HG03135 (cell line): ENCODE measurements at regions not wholly inside any gene's neighbourhood (a gene's known extent, or its start where the extent isn't known, plus 50 kb on each side); places are given as distances from the start of the nearest gene placed in this dataset.

Experiments
- ATAC-seq: cut with Tn5 transposase; IDR thresholded peaks from one replicate; pipeline ENCODE4 v1.9.1; 2021; ENCODE audit warnings: mild to moderate bottlenecking, moderate library complexity; ENCODE audit not compliant: unreplicated experiment

DNA sequence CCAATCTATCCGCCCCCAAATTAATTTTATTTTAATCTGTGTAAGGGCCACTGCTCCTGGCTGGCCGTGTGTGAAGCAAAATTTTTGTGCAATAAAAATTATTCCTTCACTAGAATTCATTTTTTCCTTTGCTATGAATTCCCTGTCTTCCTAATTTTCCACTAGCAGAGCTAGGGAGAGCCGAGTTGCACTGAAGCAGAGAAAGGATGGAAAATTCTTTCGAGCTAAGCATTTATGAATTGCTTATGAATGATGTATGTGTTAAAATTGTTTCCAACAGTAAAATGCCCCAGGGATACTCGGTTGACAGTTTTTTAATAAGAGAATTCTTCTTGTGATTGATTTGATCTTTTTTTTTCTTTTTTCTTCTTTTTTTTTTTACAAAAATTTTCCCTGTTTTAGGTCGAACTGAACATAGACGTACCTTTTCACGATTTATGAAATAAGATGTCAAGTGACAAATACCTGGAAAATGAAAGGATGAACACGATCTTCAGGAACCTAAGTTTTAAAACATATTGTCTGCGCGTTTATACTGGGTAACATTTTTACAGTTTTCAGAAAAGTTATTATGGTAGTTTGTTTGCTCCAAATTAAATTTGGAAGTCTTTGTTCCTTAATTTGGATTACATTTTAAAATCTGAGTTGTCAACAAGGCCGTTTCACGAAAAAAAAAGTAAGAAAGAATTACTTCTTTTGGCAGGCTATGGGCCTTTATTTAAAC lies 288.8 kb upstream of the NFE2L3 start:
- no peak for ATAC-seq

DNA sequence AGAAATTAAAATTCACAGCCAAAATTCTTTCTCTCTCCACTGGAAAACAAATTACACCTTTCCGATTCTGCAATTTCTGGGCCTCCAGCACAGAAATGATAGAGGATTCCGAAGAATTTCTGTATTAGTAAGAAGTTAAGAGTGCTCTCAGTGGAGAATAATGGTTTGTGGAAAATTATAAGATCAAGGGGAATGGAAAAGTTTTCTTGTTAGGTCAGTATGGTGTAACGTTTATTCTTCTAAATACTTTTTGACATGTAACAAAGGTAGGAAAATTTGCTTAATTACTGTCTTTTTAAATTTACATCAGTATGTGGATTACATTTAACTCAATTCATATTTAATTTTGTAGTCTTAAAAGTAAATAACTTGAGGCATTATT lies 288.3 kb upstream of the NFE2L3 start:
- ATAC-seq = no peak

DNA sequence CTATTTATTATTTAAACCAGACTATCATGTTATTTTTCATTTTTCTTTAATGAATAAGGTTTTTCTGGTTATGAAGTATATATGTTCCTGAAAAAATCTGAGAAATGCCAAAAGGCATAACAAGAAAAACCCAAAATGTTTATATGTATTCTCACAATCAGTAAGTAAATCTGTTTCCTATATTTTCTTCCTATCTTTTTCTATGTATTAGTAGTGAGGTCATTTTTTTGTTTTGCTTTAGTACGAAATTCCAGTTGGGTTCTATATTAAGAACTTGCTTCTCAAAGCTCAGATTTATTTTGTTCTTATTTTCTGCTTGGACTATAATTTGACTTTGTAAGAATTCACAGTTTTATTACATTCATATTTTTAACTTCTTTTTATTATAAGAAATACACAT lies 287.5 kb upstream of the NFE2L3 start:
- no peak for ATAC-seq

DNA sequence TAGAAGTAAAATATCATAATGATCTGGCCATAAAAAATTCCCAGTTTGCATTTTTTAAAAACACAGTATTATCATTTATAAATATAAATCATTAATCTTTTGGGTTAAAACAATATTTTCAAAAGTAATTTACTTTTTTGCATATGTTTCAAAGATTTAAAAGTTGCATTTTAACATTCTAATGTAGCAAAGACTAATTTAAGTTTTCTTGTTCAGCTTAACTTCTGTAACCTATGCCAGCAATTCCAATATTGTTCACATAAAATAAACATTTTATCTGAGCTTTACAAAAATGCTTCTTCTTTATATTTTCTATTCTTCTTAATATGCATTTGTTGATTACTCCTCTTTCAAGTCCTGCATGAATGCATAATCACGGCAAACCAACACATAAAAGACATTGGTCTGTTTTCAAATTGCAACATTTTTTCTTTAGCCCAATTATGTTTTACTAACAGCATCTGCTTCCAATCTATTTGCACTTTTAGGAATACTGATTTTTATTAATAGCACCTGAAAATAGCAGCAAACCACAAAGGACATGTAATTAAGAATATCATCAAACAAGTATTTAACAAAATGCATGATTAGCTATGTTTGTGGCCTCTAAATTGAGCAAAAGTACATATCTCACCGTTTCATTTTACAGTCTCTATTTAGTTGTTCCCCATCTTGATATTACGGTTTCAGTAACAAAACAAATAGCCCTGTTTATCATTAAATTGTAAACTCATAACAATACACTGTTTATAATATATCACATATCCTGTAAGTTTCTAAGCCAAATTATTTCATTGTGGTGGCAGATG lies 286.9 kb upstream of the NFE2L3 start:
- no peak for ATAC-seq

DNA sequence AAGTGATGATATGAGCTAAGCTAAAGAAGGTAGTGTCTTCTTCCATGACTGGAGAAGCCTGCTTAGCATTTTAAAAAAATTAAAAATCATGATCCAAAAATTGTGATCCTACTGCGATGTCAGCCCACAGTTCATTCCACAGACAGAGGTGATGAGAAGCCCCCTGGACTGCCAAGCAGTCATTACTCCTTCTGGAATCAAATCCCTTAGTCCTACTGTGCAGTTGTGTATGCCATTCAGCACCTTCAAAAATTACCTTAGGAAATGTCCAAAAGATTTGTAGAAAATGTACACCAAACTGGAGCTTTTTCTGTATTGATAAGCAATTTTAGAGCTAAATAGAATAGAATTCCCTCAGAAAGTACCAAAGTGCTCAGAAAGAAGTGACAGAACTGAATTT lies 283.5 kb upstream of the NFE2L3 start:
- ATAC-seq = no peak

DNA sequence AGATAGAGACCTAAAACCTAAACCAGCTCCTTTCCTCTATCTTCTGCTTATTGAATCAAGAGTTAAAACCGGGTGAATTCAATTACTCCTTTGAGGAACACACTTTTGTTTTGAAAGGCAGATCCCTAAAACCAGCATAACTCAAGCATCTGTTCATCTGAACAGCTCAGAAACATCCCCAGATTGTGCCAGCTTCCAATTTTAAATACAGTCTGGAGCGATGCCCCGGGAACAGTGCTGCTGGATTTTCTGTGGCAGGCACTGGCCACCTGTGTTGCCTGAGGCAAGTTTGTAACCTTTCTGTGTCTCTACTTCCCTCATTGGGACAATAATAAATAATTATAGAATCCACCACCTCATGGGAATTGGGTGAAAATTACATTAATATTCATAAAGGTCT lies 281.4 kb upstream of the NFE2L3 start:
- ATAC-seq = no peak

DNA sequence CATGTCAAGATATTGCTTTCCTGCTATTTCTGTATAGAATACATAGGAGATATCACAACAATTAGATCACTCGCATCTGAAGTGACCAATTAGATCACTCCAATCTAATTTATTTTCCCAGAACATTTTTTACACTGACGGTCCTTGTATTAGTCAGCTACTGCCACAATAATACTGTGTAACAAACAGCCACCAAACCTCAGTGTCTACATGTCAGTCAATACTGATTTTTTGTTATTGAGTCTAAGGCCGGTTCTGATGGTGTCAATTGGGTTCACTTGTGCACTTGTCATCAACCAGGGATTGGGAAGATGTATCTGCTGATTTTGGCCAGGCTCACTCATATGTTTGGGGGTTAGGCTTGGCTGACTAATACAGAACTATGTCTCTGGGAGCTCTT lies 275.9 kb upstream of the NFE2L3 start:
- no peak for ATAC-seq

DNA sequence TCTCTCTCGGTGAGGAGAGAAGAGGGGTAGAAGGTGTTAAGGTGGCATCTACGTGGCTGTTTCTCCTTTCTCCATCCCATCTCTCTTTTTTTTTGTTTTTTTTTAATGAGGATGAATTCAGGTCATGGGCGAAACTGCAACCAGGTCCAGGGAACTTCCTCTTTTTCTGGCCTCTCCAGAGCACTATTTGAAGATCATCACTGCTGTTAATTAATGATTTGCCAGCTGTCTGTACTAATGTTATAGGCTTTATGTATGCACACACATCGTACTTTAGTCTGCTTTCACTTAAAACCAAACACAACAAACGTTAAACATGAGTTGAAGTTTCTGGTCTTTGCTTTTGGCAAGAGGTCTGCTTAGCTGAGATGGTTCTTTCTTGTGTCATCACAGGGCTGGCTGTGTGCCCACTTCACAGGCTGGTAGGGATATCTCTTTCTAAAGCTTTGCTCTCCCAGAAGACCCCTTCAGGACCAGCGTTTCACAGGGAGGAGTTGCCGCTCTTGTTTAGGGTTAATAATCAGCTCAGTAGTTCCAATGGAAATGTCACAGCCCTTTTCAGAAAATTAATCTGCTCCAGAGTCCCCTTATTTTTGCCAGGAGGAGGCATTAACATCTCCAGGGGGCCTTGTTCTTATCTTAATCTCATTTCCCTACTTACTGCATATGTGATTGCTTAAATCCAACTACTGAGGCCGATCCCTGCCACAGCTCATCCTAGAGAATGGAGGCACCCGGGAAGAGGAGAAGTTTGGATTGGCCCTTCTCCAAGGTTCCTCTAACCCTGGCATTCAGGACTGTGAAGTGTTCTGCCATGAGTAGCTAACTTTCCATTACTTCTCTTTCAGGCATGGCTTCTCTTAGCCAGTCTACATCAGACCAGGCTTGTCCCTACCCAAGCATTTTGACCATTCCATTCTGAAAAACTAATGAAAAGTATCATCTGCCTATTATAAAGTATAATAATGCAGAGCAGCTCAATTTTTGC lies 273.9 kb upstream of the NFE2L3 start:
- no peak for ATAC-seq

DNA sequence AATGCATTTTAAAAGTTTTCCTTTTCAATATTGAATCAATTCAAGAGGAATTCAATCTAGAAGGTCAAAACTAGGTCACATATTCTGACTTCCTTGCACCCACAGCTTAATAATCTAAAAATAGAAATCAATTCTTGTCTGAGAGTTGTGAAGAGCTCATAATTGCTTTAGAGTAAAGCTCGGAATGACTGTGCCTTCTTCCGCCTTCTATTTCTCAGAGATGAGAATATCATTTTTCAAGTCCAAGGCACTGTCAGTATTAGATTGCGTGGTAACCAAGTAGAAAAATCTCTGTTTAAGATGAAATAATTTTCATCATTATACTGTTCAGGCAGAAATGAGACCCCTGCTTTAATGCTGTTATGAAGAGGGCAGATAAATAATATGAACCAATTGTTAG lies 272.2 kb upstream of the NFE2L3 start:
- no peak for ATAC-seq

DNA sequence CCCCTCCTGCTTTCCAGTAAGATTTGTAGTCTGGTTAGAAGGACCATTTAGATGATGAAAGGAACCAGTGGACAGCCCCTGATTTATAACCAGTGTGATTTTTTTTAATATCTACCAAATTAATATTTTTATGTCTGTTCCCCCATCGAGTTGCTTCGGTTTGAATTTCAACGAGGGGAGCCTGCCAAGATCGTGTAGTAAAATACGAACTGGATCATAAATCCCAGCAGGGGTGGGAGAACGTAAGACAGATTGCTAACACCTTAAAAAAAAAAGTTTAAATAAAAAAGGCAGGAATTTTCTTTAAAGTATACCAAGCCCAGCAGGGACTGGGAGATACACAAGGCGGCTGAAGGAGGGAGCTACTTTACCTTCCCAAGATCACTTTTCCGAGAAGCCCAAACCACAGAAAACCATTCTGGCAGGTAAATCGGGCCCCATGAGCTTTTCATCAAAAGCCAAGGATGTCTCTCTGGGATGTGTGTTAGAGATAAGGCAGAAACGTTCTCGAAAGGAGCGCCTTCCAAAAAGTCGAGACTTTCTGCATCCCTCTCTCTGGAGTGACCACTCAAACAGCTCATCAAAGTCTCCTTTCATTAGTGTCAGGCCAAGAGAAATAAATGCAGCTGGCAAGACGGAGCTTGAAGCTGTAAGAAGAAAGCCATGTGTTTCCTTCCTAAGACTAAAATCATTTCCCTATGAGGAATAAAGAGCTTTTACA lies 270.5 kb upstream of the NFE2L3 start:
- ATAC-seq = no peak

DNA sequence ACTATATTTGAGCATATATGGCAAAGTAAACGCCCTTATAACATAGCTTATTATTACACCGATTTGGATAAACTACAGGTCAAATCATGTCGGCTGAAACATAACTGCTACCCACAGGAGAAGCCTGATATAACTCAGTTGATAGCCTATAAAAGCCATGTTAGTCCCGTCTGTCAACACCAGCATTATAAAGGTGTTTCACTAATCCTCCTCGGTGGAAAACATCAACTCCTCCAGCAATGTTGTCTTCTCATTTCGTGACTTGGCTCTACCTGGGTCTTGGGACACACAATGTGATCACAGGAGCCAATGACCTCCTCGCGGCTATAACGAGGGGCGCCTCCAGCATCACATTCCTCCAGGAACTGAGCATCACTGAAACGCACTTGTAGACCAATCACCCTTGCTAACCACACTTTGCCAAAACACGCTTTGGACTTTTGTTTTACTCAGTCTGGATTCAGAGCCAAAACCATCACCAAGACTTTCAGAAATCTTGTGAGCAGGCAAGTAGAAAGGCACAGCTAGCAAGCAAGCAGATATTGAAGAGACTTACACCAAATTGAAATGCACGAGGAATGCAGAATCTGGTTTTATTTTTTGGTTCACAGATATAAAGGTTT lies 269.7 kb upstream of the NFE2L3 start:
- ATAC-seq = no peak

DNA sequence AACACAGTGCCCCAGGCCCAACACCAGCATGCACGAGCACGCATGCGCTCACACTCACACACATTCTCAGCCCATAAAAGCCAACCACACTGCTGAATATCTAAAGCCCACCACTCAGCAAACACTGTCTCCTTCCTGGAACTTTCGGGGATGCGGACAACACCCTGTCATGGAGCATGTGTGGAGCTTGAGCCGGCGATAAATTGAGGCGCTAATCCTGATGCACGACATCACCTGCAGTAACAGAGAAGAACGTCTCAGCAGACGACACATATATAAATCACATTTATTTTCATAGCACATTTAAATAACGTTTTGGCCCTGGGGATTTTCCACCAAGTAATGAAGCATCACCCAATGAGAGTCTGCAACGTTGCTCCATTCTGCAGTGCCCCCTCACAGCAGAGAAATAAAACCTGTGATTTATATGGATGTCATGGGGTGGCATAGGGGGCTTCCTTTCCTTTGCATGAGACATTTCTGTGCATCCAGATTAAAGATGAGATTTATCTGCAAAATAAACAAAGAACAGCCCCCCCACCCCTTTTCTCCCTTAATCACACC lies 267.7 kb upstream of the NFE2L3 start:
- ATAC-seq = no peak

DNA sequence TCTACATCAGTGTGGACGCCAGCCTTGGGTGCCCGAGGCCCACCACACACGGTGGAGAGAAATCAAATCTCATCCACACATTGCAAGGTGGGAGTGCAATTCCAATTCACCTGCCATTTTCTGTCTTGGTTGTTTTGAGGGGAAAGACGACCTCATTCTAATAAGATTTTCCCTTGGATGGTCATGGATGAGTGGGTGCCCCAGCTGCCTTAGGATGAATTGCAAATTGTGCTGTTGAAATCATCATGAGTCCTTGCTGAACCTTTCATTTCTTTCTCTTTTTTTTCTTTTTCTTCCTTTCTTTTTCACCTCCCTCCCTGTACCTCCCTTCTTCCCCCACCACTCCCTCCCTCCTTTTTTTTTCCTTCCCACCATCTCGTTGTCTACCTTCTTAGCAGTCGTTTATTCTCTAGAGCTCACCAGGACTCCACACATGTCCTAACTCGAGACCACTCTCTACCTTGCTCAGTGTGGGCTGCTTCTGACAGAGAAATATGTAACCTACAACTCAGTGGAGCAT lies 266.9 kb upstream of the NFE2L3 start:
- no peak for ATAC-seq

DNA sequence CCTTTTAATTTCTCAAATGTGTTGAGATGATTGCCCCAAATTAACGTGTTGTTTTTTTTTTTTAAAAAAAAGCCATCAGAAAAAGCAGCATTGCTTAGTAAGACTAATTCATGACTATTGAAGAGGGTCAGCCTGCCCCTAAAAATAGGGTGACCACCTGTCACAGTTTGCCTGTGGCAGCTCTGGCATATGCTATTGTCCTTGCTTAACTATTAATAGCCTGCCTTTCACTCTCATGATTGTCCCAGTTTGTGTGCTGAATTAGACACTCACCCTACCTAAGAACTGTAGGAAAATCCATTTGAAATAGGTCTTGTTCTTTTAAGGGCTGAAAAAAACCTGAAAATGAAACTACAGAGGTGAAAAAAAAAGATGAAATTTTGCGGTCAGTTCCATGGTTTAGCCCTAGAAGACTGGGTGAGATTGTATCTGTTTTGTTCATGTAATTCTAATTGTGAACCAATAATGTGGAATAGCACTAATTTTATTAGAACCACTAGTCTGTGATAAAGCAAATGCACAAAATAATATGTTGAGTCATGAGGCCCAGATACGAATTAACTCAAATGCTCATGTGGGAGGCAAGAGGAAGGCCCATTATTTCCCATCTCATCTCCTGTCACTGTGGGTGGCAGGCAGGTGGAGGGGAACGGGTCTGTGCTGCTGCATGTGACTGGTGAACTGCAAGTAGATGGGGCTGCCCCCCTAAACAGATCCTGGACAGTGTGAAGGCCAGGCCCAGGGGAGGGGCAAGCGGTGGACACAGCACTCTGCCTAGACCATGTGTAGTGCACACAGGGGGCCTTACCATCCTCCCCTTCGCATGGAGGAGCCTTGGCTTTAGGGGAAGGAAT lies 265.4 kb upstream of the NFE2L3 start:
- no peak for ATAC-seq

DNA sequence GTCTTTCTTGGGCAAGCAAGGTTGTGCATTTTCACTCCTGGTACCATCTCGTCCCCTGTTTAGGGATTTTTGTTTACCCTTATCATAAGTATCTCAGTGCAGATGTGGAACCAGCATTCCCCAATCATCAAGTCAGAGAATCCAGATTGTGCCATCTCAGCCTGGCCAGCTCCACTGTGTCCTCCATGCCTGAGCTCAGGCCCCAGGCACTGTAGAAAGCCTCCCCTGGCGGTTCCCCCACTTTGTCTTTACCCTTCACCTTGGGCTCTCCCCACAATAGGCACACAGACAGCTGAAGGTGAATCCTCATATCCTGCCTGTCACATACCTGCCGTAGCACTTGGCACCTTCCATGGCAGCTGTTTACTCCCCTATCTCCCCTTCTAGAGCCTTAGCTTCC lies 264.7 kb upstream of the NFE2L3 start:
- no peak for ATAC-seq

DNA sequence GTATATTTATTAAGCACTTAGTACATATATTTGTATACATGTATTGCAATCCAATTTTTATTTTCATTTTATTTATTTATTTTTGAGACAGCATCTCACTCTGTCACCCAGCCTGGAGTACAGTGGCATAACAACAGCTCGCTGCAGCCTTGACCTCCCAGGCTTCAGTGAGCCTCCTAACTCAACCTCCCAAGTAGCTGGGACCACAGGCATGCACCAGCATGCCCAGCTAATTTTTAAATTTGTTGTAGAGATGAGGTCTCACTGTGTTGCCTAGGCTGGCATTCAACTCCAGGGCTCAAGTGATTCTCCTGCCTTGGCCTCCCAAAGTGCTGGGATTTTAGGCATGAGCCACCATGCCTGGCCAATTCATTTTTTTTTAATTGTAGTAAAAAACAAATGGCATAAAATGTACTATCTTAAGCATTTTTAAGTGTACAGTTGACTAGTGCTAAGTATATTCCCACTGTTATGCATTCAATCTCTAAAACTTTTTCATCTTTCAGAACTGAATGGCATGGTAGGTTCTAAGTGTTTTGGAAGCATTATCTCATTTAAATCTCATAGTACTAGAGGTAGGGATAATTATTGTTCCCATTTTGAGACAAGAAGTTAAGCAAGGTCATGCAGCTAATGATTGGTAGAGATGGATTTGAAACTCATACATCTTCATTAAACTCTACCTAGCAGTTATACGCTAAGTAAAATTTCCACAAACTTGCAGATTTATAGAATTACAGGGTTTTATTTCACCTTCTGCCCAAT lies 264.0 kb upstream of the NFE2L3 start:
- ATAC-seq = no peak

DNA sequence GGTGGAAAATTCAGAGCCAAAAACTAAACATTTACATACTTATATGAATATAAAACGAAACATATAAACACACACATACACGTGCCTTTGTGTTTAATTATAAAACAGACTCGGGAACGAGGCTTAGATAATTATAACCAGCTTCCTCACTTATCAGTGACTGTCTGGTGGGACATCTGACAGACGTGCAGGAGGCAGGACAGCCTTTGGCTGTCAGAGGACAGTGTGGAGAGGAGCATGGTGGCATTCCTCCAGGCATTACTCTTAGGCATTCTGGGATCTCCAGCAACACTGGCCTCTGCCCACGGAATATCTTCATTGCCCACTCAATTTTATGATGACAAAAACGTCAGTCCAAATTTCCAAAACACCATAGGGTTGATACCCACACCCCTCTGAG lies 262.2 kb upstream of the NFE2L3 start:
- no peak for ATAC-seq

DNA sequence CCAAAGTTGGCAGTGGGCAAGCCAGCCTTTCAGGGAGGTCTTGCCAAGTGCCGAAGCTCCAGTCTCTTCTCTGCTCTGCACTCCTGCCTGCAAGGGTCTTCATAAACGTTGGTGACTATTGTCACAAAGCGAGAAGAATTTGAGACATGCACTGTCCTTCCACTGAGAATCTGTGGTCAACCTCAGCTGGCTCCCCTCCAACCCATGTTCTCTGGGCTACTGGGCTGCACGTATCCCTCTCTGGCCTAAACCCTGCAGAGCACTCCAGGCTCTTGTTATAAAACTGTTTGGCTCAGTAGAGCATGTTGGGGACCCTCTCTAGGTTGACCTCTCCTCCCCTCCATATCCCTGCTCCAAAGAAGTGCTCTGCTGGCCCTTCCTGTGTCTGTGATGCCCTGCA lies 260.4 kb upstream of the NFE2L3 start:
- ATAC-seq = no peak
